ENCODE measurements at regions not wholly inside any gene's neighbourhood (a gene's known extent, or its start where the extent isn't known, plus 50 kb on each side); places are given as distances from the start of the nearest gene placed in this dataset.

DNA sequence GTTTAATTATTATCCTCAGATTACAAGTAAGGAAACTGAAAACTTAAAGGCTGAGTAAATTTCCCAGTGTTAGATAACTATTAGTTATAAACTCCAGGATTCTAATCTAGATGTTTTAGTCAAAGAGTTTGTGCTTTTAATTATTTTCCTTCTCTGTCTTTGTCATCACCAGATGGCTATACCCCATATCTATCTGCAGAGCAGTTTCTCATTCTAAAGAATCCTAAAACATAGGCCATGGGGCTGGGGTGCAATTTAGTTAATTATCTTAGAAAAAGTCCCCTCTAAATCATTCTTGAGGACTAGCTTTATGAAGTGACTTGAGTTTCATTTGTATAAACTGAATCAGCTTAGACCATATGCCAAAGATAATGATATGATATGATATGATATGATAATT lies 556.3 kb upstream of the ANO5 start:
- TF ChIP-seq CTCF (IDR thresholded peaks at IDR 0.05) = no peak
- TF ChIP-seq POLR2A (IDR thresholded peaks at IDR 0.05) = no peak

Measured in body of pancreas (tissue), 4 donors.